OCI-M2 (cell line): ENCODE measurements at regions not wholly inside any gene's neighbourhood (a gene's known extent, or its start where the extent isn't known, plus 50 kb on each side); places are given as distances from the start of the nearest gene placed in this dataset.
"Not testable (repeated sequence)": the region's sequence is repeated elsewhere in the genome, so short reads cannot be mapped to it uniquely, and the experiment has no call there.

Experiments
- DNase-seq: peaks from one replicate; lab custom pipeline; 2025; ENCODE audit not compliant: unreplicated experiment; lab: John Stamatoyannopoulos, UW

DNA sequence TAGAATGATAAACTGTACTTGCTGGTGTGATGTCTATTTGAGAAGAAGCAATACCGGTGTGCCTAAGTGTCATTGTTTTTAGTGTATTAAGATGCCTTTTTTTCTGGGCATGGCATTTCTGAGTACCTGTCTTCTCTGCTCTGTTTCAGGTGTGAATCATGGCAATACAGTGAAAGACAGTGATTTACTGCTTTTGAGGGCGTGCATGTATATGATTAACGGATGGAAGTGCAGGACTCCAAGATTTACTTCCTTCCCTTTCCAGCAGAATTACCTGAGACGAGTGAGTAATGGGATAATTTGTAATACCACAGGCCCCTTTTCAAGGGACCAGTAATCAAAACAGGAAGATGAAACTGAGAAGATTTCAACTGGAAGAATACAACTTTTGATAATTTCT, 315.8 kb downstream of the SOX4 start:
- no peak for DNase-seq

DNA sequence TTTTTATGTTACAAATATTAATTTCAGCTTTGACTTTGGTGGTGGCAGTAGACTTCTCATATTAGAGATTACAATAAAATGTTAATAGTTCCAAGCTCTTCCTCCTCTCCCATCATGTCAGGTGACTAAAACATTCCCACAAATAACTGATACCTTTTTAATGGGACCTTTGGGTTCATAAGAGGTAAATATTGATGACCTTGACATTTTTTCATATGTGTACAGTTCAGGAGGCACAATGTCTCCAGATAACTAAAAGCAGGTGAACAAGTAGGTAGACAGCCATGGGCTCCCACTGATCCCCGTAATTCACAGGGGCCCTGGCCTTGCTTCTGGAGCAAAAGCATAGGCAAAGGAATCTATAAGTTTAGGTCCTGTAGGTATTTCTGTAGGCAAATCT, 317.7 kb downstream of the SOX4 start:
- no peak for DNase-seq

DNA sequence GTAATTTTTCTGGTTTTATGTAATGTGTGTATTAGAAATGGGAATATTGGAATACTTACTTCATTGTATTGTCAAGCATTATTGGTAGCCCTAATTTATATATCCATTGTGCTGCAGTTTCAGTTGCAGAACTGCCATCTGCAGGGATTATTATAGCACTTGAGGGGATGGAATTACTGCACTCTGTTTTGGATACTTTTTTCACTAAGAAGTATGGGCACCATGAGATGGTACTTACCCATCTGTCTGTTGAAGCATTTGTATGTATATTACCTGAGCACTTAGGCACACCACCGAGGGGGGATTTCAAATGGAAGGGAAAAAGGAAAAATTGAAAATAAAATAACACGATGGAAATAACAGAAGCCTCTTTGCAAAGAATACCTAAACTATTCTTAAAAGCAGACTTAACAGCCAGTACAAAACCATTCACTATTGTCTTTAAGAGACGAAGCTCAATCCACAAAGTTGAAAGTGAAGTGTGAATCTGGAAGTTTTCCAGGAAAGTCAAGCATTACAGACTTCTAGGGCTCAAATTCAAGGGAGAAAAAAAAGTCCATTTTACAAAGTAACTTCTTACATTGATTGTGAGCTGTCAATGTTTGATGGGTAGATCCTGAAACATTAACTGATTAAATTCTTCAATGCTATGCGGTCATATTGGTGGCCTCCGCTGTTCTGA, 318.7 kb downstream of the SOX4 start:
- DNase-seq = no peak

DNA sequence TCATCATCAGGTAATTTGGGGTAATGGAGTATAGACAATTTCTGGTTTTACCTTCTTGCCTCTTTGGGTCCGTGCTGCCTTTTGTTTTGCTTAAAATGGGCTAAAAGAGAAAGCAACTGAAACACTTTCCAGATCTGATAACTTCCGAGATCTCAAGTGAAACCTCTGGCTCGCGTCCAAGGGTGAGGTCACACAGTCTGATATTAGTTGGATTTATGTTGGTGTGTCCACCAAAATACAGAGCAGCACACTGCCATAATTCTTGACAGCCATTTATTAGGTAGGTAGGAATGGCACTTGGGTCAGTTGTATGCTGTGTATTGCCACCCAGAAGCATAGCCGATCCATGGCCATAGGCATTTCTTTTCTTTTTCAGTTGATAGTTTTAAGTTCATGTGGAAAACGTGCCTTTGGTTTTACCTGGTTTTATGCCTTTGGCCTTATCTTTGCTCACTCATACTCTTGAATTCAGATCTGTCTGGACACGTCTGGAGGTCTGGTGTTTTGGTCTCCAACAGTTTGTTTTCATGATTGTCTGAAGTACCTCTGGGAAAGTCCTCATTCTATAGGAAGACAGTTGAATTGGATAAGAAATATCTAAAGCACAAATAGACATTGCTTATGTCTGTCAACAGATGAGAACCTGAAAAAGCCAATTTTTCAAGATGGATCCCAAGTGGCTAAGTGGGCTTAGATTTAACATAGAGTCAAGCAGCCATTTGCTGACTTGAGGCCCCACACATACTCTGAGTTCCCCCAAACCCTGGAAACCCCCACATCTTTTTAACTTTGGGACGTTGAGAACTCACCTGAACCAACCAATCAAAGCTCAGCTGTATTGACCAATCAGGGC, 320.8 kb downstream of the SOX4 start:
- DNase-seq = no peak

DNA sequence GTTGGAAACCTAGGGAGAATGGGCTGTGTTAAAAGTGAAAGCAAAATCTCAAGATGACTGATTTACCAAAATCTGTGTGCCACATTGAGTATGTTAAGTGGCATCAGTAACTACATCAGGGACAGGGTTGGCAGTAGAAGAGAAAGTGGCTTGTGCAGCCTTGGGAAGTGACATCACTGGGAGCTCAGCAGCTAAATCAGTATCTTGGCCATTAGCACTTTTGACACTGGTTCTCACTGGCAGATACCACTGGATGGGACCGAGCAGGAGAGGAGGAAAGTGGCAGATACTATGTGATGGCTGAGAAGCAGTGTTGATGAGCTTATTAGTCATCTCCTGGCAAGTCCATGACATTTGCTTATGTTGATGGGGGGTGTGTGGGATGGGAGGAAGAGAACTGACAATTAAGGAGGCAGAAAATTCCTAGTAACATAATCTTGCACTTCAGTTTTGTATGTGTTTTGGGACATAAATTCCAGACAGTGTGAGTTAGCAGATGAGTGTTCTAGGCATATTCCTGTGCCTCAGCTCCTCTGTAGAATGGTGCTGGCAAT, 322.2 kb downstream of the SOX4 start:
- no peak for DNase-seq

DNA sequence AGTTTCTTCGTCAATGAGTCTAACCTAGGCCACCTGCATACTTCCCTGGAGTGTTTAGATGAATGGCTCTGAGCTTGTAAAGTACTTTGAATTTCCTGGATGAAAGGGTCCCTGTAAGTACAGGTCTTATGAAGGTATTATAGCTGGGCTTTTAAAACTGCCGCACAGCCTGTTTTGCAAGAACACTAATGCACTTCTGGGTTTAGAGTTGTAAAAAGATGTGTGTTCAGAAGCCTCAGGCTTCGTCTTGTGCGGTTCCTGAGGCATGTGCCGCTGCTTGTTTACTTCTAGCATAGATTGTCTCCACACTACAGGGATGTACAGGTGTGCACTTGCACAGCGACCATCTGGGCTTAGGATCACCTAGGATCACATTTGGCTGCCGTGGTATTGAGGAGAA, 324.5 kb downstream of the SOX4 start:
- DNase-seq = no peak

DNA sequence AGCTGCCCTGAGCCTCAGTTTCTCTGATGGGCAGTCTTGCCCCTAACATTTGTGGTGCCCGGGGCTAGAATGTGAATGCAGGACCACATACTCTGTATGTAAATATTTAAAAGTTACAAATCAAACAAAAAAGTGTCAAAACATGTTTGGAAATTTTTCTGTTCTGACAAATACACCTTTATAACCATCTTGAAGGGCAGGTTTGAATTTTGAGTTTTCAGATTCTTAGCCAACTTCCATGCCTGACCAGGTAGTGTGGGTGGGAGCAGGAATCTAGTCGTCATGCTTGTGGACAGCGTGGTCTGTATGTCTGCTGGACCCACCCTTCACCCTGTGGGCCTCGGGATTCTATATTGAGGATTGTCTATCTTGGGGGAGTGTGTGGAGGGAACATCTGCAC, 325.1 kb downstream of the SOX4 start:
- no peak for DNase-seq

DNA sequence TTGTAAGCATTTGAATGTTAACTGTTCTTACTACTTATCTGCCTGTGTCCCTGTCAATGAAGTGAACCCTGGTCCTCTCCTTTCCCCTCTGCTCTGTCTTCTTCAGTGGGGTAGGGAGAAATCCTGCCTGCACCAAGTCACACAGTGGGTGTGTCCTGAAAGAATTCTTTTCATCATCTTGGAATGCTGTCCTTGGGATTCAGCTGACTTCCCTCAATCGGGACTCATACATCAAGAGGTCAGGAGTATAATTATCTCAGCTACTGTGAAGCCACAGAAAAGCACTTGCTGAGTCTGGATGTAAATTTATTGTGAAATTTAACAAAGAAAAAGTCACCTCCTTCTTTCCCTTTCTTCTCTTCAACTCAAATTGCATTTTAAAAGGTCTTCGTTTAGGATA, 328.5 kb downstream of the SOX4 start:
- no peak for DNase-seq

DNA sequence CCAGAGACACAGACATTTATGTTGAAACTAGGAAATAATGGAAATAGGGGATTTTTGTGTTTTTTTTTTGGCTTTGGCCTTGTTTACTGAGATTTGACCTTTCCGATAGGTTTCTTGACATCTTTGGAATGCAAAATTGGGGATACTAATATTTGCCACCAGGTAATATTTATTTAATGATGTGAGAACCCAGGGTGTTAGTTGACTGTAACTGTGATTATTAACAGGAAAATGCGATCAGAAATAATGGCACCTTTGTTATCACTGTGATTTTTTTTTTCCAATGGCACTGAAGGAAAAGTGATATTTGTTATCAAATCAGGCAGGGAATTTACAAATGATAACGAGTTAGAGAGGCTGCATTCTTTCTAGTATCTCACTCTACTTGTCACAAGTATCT, 330.5 kb downstream of the SOX4 start:
- no peak for DNase-seq

DNA sequence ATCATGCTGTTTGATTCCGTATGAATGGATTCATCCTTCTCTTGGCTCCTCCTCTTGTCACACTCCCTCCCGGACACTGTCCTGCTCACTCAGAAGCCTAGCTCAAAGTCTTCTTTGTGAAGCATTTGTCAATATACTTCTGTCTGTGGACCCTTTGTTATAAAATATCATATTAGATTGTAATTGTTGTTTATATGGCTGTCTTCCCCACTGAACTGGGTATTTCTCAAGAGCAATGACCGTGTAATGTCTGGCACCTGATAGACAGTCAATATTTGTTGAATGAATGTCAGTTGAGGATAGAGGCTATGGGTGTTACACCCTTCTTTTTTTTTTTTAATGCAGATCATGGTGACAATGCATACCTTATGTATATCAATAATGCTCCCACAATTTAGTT, 335.3 kb downstream of the SOX4 start:
- DNase-seq = no peak

DNA sequence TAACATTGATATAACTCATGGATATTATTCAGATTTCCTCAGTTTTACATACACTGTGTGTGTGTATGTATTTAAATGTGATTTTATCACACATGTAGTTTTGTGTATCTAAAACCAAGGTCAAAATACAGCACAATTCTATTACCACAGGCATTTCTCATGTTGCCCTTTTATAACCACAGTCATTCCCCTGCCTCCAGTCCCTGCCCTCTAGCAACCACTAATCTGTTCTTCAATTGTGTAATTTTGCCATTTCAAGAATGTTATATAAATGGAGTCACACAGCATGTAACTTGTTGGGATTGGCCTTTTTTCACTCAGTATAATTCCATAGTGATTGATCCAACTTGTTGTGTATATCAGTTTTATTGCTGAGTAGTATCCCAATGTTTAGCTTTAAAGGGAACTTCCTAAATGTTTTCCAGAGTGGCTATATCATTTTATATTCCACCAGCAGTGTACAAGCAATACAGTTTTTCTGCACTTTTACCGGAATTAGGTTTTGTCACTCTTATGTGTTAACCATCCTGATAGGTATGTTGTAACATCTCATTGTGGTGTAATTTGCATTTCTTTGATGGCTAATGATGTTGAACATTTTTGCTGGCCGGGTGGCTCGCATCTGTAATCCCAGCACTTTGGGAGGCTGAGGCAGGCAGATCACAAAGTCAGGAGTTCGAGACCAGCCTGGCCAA, 338.2 kb downstream of the SOX4 start:
- DNase-seq = no peak

DNA sequence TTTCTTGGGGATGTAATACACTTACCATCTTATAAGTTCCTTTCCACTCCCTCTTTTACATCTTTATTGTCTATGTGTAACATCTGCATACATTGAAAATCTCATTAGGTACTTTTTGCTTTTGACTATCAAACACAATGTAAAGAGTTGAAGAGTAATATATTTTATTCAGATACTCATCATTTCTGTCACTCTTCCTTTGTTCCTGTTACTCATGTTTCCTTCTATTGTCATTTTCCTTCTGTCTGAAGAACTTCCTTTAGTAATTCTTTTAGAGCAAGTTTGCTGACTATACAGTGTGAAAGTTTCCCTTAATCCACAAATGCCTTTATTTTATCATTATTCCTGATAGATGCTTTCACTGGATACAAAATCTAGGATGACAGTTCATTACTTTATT, 339.8 kb downstream of the SOX4 start:
- no peak for DNase-seq

DNA sequence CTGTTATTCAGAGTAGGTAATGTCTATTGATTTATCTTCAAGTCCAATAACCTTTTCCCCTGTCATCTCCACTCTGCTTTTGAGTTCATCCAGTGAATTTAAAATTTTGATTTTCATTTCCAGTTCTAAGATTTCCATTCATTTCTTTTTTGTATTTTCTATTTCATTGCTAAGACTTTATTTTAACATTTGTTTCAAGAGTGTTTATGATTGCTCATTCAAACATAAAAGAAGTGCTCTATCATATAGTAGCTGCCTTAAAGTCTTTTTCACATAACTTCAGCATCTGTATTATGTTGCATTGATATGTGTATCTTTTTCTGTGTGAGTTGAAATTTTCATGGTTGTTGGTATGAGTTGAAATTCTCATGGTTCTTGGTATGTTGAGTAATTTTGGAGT, 341.6 kb downstream of the SOX4 start:
- DNase-seq = no peak

DNA sequence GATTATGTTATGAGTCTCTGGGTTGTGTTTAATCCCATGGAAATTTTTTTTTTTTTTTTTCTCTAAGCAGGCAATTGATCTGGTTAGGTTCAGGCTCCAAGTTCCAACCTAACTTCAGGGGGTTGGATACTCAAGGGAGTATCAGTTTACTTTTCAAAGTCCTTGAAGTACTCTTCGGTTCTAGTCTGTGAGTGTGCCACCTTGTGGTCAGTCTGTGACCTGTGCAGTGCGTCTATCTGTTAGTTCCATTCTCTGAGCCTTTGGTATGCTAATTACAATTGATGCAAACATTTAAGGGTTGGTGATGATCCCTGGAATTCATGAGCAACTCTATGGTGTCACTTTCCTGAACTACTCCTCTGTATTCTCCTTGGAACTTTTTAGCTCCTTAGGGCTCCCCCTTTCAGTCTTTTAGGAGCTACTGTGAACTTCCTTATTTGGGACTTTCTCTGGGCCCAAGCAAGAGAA, 342.0 kb downstream of the SOX4 start:
- DNase-seq = no peak

DNA sequence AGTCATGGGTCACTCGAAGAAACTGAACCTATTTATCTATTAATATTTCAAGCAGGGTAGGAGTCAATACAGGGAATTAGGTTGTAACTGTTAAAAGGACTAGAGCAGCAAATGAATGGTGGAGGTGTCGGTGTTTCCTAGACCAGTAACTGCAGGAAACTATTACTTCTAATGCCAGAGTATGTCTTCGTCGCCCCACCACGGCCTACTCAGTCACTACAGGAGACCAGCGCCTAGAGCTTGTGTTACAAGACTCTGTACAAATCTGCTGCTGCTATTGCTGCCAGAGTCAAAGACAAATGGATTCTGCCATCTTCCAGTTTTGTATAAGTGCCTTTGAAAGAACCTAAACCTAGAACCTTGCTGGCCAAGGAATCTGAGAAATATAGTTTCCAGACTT, 343.9 kb downstream of the SOX4 start:
- no peak for DNase-seq

DNA sequence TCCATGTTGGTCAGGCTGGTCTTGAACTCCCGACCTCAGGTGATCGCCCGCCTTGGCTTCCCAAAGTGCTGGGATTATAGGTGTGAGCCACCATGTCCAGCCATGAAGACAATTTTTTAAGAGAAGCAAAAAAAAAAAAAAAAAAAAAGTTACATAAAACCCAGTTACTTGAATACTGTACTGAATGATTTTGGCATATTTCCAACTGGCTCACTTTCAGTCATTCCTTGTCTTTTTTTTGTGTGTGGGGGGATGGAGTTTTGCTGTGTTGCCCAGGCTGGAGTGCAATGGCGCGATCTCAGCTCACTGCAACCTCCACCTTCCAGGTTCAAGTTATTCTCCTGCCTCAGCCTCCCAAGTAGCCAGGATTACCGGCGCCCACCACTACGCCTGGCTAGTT, 345.5 kb downstream of the SOX4 start:
- DNase-seq = not testable (repeated sequence)

DNA sequence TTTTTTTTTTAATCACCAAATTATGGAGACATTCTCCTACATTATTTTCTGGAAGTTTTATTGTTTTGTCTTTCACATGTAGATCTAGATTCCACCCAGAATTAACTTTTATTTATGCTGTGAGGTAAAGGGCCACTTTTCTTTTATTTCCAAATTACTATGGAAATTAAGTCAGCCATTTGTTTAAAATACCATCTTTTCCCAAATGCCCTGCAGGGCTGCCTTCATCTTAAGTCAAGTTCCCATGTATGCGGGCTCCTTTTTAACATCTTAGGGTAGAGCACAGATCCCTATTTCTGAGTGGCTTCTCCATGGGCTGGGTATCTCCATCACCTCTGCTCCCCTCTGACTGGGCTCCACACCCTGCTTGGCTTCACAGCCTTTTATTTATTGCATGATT, 348.4 kb downstream of the SOX4 start:
- DNase-seq = no peak

DNA sequence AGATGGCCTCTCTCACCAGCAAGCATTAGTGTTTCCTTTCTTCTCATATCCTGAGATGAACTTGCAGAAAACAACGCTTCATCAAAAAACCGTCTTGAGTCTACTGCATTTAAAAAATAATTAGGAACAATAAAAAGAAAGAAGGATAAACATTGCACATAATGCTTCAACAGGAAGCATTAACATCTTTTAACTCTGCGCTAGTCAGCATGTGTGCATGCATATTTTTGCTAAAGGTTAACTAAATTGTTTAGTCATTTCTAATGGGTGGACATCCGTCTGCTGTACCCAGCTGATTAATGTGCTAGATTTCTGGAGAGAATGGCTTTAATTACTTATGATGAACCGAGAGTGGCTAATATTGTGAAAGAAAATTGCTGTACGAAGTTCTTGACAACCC, 349.3 kb downstream of the SOX4 start:
- no peak for DNase-seq

DNA sequence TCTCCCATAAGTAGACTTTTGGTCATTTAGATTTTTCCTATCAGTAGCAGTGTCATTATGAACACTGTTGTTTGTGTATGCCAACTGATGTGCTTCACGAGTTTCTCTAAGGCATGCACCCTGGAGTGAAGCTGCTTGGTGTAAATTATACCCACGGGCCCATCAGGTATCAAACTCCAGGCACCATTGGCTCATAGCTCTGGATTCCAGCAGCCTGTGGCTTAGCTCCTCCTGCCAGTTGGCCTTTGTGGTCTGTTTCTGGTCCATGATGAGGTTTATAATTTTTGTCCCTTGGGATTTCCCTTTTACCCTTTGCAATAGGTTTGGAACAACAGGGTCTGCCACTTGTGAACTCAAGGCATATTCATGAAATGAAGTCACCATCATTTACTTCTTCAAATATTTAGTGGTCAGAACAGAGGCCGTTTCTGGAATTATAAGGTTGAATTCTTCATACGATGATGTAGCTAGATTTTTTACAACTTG, 350.5 kb downstream of the PRL start:
- DNase-seq = no peak

DNA sequence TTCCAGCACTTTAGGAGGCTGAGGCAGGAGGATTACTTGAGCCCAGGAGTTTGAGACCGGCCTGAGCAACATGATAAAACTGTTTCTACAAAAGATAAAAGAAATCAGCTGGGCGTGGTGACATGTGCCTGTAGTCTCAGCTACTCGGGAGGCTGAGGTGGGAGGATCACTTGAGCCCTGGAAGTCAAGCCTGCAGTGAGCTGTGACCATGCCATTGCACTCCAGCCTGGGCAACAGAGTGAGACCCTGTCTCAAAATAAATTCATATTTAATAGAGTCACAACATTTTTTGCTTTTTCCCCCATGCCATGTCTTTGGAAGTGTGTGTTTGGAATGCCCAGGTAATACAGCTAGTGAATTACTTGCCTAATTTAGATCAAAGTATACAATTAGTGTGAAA, 349.6 kb downstream of the PRL start:
- DNase-seq = not testable (repeated sequence)

DNA sequence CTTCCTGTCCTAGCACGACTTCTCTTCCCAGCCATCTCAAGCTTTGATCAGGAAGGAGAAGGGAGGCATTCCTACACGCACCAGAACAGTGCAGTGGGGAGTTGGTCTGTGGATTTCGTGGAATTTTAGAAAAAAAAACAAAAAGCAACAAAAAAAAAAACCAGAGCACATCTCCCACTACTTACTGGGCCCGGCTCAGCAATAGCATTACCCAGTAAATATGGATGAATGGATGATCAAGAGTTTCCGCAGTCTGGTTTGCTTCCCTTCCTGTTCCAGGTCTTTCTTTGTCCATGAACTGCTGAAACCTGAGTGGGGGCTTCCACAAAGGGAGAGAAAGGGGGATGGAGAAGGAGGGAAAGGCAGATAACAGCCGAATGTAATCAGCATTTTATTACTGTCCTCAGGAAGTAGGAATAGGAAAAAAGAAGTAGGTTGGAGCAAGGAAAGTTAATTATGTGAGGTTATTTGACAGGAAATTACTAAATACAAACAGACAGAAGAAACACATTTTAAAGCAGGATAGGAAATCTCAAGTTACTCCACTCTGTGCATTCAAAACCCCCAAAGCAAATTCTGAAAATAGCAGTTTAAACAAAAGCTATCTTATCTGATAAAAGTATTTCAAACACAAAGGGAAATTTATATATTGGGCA, 349.0 kb downstream of the PRL start:
- DNase-seq = no peak
